ENCODE measurements at regions not wholly inside any gene's neighbourhood (a gene's known extent, or its start where the extent isn't known, plus 50 kb on each side); places are given as distances from the start of the nearest gene placed in this dataset.
"Not testable (repeated sequence)": the region's sequence is repeated elsewhere in the genome, so short reads cannot be mapped to it uniquely, and the experiment has no call there.

- intact Hi-C loops (cut with DNase I); H3K9me3 ChIP-seq; DNase-seq; H3K36me3 ChIP-seq; H3K4me1 ChIP-seq; H3K4me3 ChIP-seq; H3K27ac ChIP-seq; H3K27me3 ChIP-seq: not testable (repeated sequence)
- 88 to 98% methylated on average over 5 to 7 of the region's 7 CpGs for WGBS, 2 donors
Observed at GRCh38 chr7:55686771-55687170, 114.5 kb upstream of the VOPP1 start.

GRCh38 chr7:55683501-55683900 lies 111.2 kb upstream of the VOPP1 start:
- H3K4me3 ChIP-seq; H3K27ac ChIP-seq; H3K36me3 ChIP-seq; H3K9me3 ChIP-seq; intact Hi-C loops (cut with DNase I); DNase-seq; H3K4me1 ChIP-seq; H3K27me3 ChIP-seq: not testable (repeated sequence)
- WGBS, 2 donors = 88 to 90% methylated on average over 7 to 9 of the region's 9 CpGs

GRCh38 chr7:55675589-55675988 lies 103.3 kb upstream of the VOPP1 start:
- H3K36me3 ChIP-seq; H3K27ac ChIP-seq; DNase-seq; intact Hi-C loops (cut with DNase I); H3K4me3 ChIP-seq; H3K4me1 ChIP-seq; H3K27me3 ChIP-seq; H3K9me3 ChIP-seq: not testable (repeated sequence)
- 64 to 67% methylated on average over 1 of the region's 1 CpG for WGBS, 2 donors

GRCh38 chr7:55673525-55673924 lies 101.2 kb upstream of the VOPP1 start:
- H3K27ac ChIP-seq; H3K27me3 ChIP-seq; H3K36me3 ChIP-seq; H3K4me3 ChIP-seq; intact Hi-C loops (cut with DNase I); DNase-seq; H3K9me3 ChIP-seq; H3K4me1 ChIP-seq: not testable (repeated sequence)

GRCh38 chr7:55672084-55672483 lies 99.8 kb upstream of the VOPP1 start:
- DNase-seq; H3K9me3 ChIP-seq; H3K27ac ChIP-seq; H3K4me3 ChIP-seq; H3K27me3 ChIP-seq; intact Hi-C loops (cut with DNase I); H3K4me1 ChIP-seq; H3K36me3 ChIP-seq: not testable (repeated sequence)
- WGBS, 2 donors = 87 to 92% methylated on average over 1 of the region's 1 CpG

- Histone ChIP-seq H3K27me3 (no peaks in the 10 kb centered on the region), H3K4me1 (no peaks in the 10 kb centered on the region), H3K9me3 (no peaks in the 10 kb centered on the region), H3K27ac (no peak overlapping the region), H3K4me3 (no peak overlapping the region), H3K36me3 (no peaks in the 10 kb centered on the region)
- no peak for DNase-seq
- TF ChIP-seq CTCF (IDR thresholded peaks at IDR 0.05) (no peak), POLR2A (IDR thresholded peaks at IDR 0.05) (no peak)
- WGBS, 2 donors = 63% methylated on average over 4 of the region's 4 CpGs
- intact Hi-C loops (cut with DNase I) = no loop called here
Observed at GRCh38 chr7:55657654-55658053, 85.4 kb upstream of the VOPP1 start.

- Histone ChIP-seq H3K4me1 (no peaks in the 10 kb centered on the region), H3K27me3 (no peaks in the 10 kb centered on the region), H3K36me3 (no peaks in the 10 kb centered on the region), H3K9me3 (no peaks in the 10 kb centered on the region), H3K4me3 (no peak overlapping the region), H3K27ac (no peak overlapping the region)
- intact Hi-C loops (cut with DNase I) = no loop called here
- no peak for TF ChIP-seq POLR2A (IDR thresholded peaks at IDR 0.05)
- TF ChIP-seq CTCF (IDR thresholded peaks at IDR 0.05) = no peak
- no CpG with 5 or more reads among the region's 2 CpGs for WGBS, 2 donors
- no peak for DNase-seq
Observed at GRCh38 chr7:55651057-55651456, 78.8 kb upstream of the VOPP1 start.

- Histone ChIP-seq H3K4me1 (no peaks in the 10 kb centered on the region), H3K4me3 (no peak overlapping the region), H3K9me3 (no peaks in the 10 kb centered on the region), H3K36me3 (no peaks in the 10 kb centered on the region), H3K27me3 (no peaks in the 10 kb centered on the region), H3K27ac (no peak overlapping the region)
- DNase-seq = no peak
- TF ChIP-seq POLR2A (IDR thresholded peaks at IDR 0.05) = no peak
- TF ChIP-seq CTCF (IDR thresholded peaks at IDR 0.05) = no peak
- 88 to 95% methylated on average over 4 of the region's 4 CpGs for WGBS, 2 donors
- intact Hi-C loops (cut with DNase I) = no loop called here
Observed at GRCh38 chr7:55649238-55649637, 76.9 kb upstream of the VOPP1 start.

Data from esophagus squamous epithelium (tissue), 5 donors.